ENCODE measurements at regions not wholly inside any gene's neighbourhood (a gene's known extent, or its start where the extent isn't known, plus 50 kb on each side); places are given as distances from the start of the nearest gene placed in this dataset.

DNA sequence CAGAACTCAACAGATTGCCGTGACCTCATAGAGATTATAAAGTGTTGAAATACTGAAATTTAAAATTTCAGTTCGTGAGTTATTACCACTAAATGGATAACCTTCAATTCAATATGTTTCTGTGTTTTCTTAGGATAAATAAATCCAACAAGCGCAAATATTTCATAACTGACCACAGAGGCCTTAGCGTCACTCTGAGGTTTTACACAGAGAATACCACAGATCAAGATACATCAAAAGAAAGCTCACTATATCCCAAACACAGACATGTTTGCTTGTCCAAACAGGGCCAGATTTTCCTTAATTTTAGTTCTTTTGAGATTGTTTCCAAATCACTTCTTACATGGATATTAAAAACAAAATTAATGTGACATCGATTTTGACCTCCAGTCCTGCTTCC is 235.8 kb downstream of the EFNB2 start:
- DNase-seq (ENCODE audit: low read depth, low spot score), result no peak

DNA sequence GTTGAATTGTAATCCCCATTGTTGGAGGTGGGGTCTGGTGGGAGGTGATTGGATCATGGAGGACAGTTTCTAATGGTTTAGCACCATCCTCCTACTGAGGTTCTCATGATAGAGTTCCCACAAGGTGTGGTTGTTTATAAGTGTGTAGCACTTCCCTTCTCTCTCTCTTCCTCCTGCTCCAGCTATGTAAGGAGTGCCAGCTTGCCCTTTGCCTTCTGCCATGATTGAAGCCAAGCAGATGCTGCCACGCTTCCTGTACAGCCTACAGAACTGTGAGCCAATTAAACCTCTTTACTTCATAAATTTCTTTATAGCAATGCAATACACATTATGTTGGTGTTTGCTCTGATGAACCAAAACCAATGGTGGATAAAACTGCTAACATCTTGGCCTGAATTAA is 238.2 kb downstream of the EFNB2 start:
- DNase-seq (ENCODE audit: low read depth, low spot score), result no peak

DNA sequence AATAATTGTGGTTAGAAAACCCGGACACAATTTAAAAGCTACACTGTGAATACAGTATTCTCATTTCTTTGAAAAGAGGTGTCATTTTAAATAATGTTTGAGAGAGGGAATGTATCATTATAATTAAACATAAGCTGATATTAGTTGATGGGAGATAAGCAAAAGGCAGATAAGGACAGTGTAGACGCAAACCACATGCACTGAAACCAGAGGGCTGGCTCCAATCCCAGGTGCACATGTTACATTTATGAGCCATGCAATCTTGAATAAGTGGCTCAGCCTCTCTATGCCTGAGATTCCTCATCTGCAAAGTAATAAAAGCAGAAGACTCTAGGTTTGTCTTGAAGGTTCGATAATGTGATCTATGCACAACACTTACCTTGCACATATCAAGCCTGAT is 238.7 kb downstream of the EFNB2 start:
- no peak for DNase-seq (ENCODE audit: low read depth, low spot score)

DNA sequence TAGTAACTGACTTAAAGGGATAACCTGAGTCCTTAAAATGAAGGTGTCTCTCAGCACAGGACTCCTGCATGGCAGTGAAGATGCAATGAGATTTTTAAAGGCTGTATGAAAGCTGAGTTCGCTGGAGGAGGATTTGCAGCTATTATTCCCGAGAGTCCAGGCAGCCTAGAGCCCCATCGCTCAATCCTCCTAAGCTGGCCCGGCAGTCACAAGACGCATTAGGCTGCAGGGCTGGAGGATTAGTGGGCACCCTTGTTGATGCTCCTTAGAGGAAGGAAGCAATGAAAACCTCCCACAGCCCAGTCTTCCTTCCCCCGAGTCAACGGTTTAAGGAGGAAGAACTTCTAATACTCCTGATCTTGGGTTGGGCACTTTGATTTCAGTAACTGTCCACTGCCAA is 239.5 kb downstream of the EFNB2 start:
- no peak for DNase-seq (ENCODE audit: low read depth, low spot score)

DNA sequence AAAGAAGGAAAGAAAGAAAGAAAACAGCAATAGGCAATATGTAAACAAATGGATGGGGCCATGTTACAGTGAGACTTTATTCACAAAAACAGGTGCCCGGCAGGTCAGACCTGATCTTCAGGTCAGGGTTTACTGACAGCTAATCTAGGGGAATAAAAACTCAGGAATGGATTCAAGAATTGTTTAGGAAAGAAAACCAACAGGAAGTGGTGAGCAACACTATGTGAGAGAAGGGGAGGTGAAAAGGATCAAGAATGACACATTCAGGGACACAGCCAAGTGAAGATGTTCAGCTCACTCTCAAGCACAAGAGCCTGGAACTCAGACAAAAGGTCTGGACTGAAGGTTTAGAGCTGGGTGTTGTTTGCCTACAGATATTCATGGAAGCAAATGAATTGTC is 244.5 kb downstream of the EFNB2 start:
- no peak for DNase-seq (ENCODE audit: low read depth, low spot score)

GRCh38 chr13:106287351-106287750 is 248.1 kb downstream of the EFNB2 start:
- DNase-seq (ENCODE audit: low read depth, low spot score), result no peak

- no peak for DNase-seq (ENCODE audit: low read depth, low spot score)
Measured at GRCh38 chr13:106286811-106287210, 248.7 kb downstream of the EFNB2 start.

- no peak for DNase-seq (ENCODE audit: low read depth, low spot score)
Measured at GRCh38 chr13:106284358-106284757, 251.1 kb downstream of the EFNB2 start.

DNA sequence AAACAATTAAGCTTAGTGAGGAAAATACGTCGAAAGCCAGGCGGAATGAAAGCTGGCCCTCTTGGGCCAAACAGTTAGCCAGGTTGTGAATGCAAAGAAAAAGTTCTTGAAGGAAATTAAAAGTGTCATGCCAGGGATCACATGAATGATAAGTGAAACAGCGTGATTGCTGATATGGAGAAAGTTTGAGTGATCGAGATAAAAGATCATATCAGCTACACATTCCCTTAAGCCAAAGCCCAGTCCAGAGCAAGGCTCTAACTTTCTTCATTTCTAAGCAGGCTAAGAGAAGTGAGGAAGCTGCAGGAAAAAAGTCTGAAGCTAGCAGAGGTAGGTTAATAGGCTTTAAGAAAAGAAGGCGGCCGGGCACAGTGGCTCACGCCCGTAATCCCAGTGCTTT is 254.0 kb downstream of the EFNB2 start:
- DNase-seq (ENCODE audit: low read depth, low spot score), result no peak

GRCh38 chr13:106277484-106278154 is 257.8 kb downstream of the EFNB2 start:
- DNase-seq (ENCODE audit: low read depth, low spot score), result no peak

- no peak for DNase-seq (ENCODE audit: low read depth, low spot score)
Measured at GRCh38 chr13:106276876-106277275, 258.6 kb downstream of the EFNB2 start.

GRCh38 chr13:106275446-106276032 is 259.9 kb downstream of the EFNB2 start:
- DNase-seq (ENCODE audit: low read depth, low spot score), result no peak

GRCh38 chr13:106274551-106275203 is 260.8 kb downstream of the EFNB2 start:
- DNase-seq (ENCODE audit: low read depth, low spot score), result no peak

DNA sequence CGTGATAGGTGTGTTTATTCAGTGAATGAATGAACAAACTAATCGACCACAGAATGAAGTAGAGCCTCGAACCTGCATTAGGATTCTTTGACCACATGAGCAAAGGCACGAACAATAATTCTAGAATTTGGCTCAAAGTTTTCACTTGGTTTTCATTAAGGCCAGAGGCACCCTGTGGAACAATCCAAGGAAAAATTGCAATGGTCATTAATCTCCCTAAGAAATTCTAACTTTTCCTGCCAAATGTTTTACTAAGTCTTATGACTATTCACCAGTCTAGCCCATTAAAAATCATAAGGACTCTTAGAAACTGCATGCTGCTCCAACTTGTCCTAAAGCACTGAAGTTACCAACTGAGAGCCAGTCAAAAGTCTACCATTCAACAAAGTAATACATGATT is 271.7 kb downstream of the EFNB2 start:
- DNase-seq (ENCODE audit: low read depth, low spot score), result no peak

GRCh38 chr13:106262886-106263285 is 272.6 kb downstream of the EFNB2 start:
- no peak for DNase-seq (ENCODE audit: low read depth, low spot score)

- no peak for DNase-seq (ENCODE audit: low read depth, low spot score)
Measured at GRCh38 chr13:106261450-106261849, 274.0 kb downstream of the EFNB2 start.

GRCh38 chr13:106260352-106260751 is 275.1 kb downstream of the EFNB2 start:
- DNase-seq (ENCODE audit: low read depth, low spot score), result no peak

DNA sequence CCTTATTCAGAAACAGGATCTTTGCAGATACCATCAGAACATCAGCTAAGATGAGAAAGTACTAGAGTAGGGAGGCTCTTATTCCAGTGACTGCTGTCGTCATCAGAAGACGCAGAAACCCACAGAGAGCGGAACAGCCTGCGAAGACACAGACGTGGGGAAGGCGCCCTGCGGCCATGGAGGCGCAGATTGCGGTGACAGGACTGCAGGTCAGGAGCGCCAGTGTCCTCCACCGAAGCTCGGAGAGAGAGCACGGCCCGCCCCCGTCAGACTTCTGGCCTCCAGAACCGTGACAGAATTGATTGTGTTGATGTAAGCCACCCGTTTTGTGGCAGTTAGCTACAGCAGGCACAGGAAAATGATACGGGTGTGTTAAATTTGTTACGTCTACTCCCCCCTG is 275.5 kb downstream of the EFNB2 start:
- DNase-seq (ENCODE audit: low read depth, low spot score), result no peak

- no peak for DNase-seq (ENCODE audit: low read depth, low spot score)
Measured at GRCh38 chr13:106246666-106247188, 288.7 kb downstream of the EFNB2 start.

DNA sequence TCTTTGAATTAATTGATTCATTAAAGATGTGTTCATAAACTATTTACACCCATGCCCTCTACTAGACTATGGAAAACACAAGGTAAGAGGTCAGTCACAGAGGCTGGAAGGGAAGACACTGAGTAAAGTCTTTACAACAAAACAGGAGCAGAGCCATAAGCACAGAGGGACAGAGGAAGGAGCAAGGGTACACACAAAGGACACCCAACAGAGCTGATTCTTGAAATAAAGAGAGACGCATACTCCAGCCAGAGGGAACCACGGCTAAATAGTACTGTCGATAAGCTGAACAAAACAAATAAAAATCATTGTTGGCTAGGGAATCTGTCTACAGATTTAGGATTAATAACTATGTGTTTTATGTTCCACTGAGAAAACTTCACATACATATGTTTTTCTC is 289.2 kb downstream of the EFNB2 start:
- no peak for DNase-seq (ENCODE audit: low read depth, low spot score)

DNA sequence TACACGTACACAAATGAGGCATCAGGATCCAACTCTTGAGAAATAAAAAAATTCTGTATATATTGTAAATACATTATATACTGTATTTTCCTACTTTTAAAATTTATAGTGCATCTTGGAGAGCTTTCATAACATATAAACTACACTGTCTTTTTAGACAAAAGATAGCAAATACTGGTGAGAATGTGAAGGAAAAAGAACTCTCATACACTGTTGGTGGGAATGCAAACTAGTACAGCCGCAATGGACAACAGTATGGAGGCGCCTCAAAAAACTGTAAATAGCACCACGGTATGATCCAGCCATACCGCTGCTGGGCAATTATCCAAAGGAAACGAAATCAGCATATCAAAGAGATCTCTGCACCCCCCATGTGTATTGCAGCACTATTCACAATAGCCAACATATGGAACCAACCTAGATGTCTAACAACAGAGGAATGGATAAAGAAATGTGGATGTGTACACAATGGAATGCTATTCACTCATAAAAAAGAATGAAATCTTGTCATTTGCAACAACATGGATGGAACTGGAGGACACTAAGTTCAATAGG is 292.4 kb downstream of the EFNB2 start:
- DNase-seq (ENCODE audit: low read depth, low spot score), result no peak
